Body of pancreas (tissue), 4 donors: ENCODE measurements at regions not wholly inside any gene's neighbourhood (a gene's known extent, or its start where the extent isn't known, plus 50 kb on each side); places are given as distances from the start of the nearest gene placed in this dataset.

Source experiments
- CTCF ChIP-seq, 7 experiments: fragments of 450-650 bp in 4 of 7; fragments of 200-600 bp in 3 of 7; sonication (generic) in 3 of 7; IDR thresholded peaks; one replicate each; pipeline ENCODE4 v1.5.1; 2016 to 2019; ENCODE audit warnings: antibody characterized with exemption in 7 of 7
- POLR2A ChIP-seq, 3 donors: fragments of 450-650 bp; IDR thresholded peaks; one replicate each; pipeline ENCODE4 v1.6.1; 2016; ENCODE audit warnings: antibody characterized with exemption in 3 of 3, mild to moderate bottlenecking in 2 of 3

- TF ChIP-seq CTCF (IDR thresholded peaks at IDR 0.05) (no peak), POLR2A (IDR thresholded peaks at IDR 0.05) (no peak)
Observed at GRCh38 chr2:240229005-240229404, 88.5 kb upstream of the OTOS start.
